ENCODE measurements at regions not wholly inside any gene's neighbourhood (a gene's known extent, or its start where the extent isn't known, plus 50 kb on each side); places are given as distances from the start of the nearest gene placed in this dataset.
"Not testable (repeated sequence)": the region's sequence is repeated elsewhere in the genome, so short reads cannot be mapped to it uniquely, and the experiment has no call there.

- no peak for DNase-seq (ENCODE audit: low spot score)
- ATAC-seq, result no peak
Observed at GRCh38 chrY:7810359-7810758, 898.8 kb upstream of the AMELY start.

GRCh38 chrY:7807516-7807870, 895.9 kb upstream of the AMELY start:
- no peak for ATAC-seq

GRCh38 chrY:7806592-7807515, 895.3 kb upstream of the AMELY start:
- no peak for DNase-seq (ENCODE audit: low spot score)
- ATAC-seq, result no peak

More at GRCh38 chrY:7807516-7807870, 895.9 kb upstream of the AMELY start:
- DNase-seq (ENCODE audit: low spot score), result no peak

GRCh38 chrY:7805624-7806023, 894.1 kb upstream of the AMELY start:
- DNase-seq (ENCODE audit: low spot score) (no peak), ATAC-seq (no peak)

- ATAC-seq (no peak), DNase-seq (ENCODE audit: low spot score) (no peak)
Observed at GRCh38 chrY:7803737-7804136, 892.2 kb upstream of the AMELY start.

GRCh38 chrY:7796128-7796527, 884.6 kb upstream of the AMELY start:
- DNase-seq (ENCODE audit: low spot score), result no peak
- ATAC-seq, result no peak

GRCh38 chrY:7794441-7794840, 882.9 kb upstream of the AMELY start:
- DNase-seq (ENCODE audit: low spot score) (no peak), ATAC-seq (no peak)

- no peak for DNase-seq (ENCODE audit: low spot score)
- no peak for ATAC-seq
Observed at GRCh38 chrY:7793989-7794388, 882.4 kb upstream of the AMELY start.

- ATAC-seq (no peak), DNase-seq (ENCODE audit: low spot score) (no peak)
Observed at GRCh38 chrY:7792431-7792830, 880.9 kb upstream of the AMELY start.

- ATAC-seq (no peak), DNase-seq (ENCODE audit: low spot score) (no peak)
Observed at GRCh38 chrY:7781501-7781900, 869.9 kb upstream of the AMELY start.

- DNase-seq (ENCODE audit: low spot score); ATAC-seq: not testable (repeated sequence)
Observed at GRCh38 chrY:7775436-7775835, 863.9 kb upstream of the AMELY start.

- no peak for ATAC-seq
- DNase-seq (ENCODE audit: low spot score), result no peak
Observed at GRCh38 chrY:7771771-7772170, 860.2 kb upstream of the AMELY start.

- no peak for DNase-seq (ENCODE audit: low spot score)
- ATAC-seq, result no peak
Observed at GRCh38 chrY:7769790-7770375, 858.3 kb upstream of the AMELY start.

- no peak for ATAC-seq
- DNase-seq (ENCODE audit: low spot score), result no peak
Observed at GRCh38 chrY:7768901-7769300, 857.3 kb upstream of the AMELY start.

GRCh38 chrY:7753711-7754110, 842.2 kb upstream of the AMELY start:
- no peak for ATAC-seq
- DNase-seq (ENCODE audit: low spot score), result no peak

GRCh38 chrY:7746781-7747180, 835.2 kb upstream of the AMELY start:
- no peak for DNase-seq (ENCODE audit: low spot score)
- no peak for ATAC-seq

GRCh38 chrY:7745581-7745901, 834.0 kb upstream of the AMELY start:
- no peak for ATAC-seq

GRCh38 chrY:7744691-7745580, 833.4 kb upstream of the AMELY start:
- DNase-seq (ENCODE audit: low spot score) (no peak), ATAC-seq (no peak)

More at GRCh38 chrY:7745581-7745901, 834.0 kb upstream of the AMELY start:
- no peak for DNase-seq (ENCODE audit: low spot score)

- DNase-seq (ENCODE audit: low spot score) (no peak), ATAC-seq (no peak)
Observed at GRCh38 chrY:7736847-7737365, 825.4 kb upstream of the AMELY start.

GRCh38 chrY:7731651-7732050, 820.1 kb upstream of the AMELY start:
- ATAC-seq (no peak), DNase-seq (ENCODE audit: low spot score) (no peak)

GRCh38 chrY:7730664-7731063, 819.1 kb upstream of the AMELY start:
- no peak for DNase-seq (ENCODE audit: low spot score)

More at GRCh38 chrY:7730664-7731063, 819.1 kb upstream of the AMELY start:
- ATAC-seq, result no peak

Measured in left lobe of liver (tissue), 2 donors.